Glutamatergic neuron (in vitro differentiated cells): ENCODE measurements at regions not wholly inside any gene's neighbourhood (a gene's known extent, or its start where the extent isn't known, plus 50 kb on each side); places are given as distances from the start of the nearest gene placed in this dataset.

Experiments
- DNase-seq: peaks from one replicate; pipeline ENCODE4 v3.0.0; 2022
- H3K27ac Mint-ChIP-seq: one replicate; pipeline ENCODE4 v1.8.0; 2020; ENCODE audit warnings: mild to moderate bottlenecking, mixed read lengths, inconsistent platforms; ENCODE audit not compliant: unreplicated experiment
- H3K27me3 Mint-ChIP-seq: one replicate; pipeline ENCODE4 v1.8.0; 2020; ENCODE audit warnings: mild to moderate bottlenecking, moderate library complexity, mixed read lengths, inconsistent platforms; ENCODE audit not compliant: unreplicated experiment
- H3K36me3 Mint-ChIP-seq: one replicate; pipeline ENCODE4 v1.8.0; 2020; ENCODE audit warnings: mild to moderate bottlenecking, mixed read lengths, inconsistent platforms; ENCODE audit not compliant: unreplicated experiment
- H3K4me1 Mint-ChIP-seq: one replicate; pipeline ENCODE4 v1.8.0; 2020; ENCODE audit warnings: mild to moderate bottlenecking, low read depth, mixed read lengths, inconsistent platforms; ENCODE audit not compliant: unreplicated experiment
- H3K4me3 Mint-ChIP-seq: one replicate; pipeline ENCODE4 v1.8.0; 2020; ENCODE audit warnings: mild to moderate bottlenecking, mixed read lengths, inconsistent platforms; ENCODE audit not compliant: unreplicated experiment
- H3K9me3 Mint-ChIP-seq: one replicate; pipeline ENCODE4 v1.8.0; 2020; ENCODE audit warnings: mild to moderate bottlenecking, moderate library complexity, mixed read lengths, inconsistent platforms; ENCODE audit not compliant: unreplicated experiment
- TF ChIP-seq, protein P1 (sequence below): fragments of 200-600 bp; sonication (generic); IDR thresholded peaks from one replicate; pipeline ENCODE4 v1.5.0; 2021; ENCODE audit not compliant: partially characterized antibody, unreplicated experiment

DNA sequence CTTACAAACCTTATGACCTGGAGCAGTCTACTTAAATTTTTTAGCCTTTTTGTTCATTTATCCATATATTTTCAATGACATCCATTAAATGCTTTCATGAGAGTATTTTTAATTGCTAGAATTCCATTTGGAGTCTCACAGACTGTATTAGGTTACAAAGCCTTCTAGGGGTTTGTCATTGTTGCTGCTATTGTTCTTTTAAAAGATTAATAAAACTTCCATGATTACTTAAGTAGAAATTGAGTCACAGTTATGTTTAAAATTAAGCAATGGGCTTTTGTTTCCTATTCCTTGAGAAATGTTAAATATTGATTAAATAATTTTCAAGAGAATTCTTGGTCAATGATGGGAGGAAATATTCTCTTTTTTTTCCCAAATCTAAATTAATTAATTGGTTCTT is 1408.4 kb upstream of the RAG2 start:
- DNase-seq = no peak
- TF ChIP-seq, protein P1, sequence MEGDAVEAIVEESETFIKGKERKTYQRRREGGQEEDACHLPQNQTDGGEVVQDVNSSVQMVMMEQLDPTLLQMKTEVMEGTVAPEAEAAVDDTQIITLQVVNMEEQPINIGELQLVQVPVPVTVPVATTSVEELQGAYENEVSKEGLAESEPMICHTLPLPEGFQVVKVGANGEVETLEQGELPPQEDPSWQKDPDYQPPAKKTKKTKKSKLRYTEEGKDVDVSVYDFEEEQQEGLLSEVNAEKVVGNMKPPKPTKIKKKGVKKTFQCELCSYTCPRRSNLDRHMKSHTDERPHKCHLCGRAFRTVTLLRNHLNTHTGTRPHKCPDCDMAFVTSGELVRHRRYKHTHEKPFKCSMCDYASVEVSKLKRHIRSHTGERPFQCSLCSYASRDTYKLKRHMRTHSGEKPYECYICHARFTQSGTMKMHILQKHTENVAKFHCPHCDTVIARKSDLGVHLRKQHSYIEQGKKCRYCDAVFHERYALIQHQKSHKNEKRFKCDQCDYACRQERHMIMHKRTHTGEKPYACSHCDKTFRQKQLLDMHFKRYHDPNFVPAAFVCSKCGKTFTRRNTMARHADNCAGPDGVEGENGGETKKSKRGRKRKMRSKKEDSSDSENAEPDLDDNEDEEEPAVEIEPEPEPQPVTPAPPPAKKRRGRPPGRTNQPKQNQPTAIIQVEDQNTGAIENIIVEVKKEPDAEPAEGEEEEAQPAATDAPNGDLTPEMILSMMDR = no peak
- Mint-ChIP-seq H3K27ac (no peak overlapping the region), H3K36me3 (no peaks in the 10 kb centered on the region), H3K27me3 (no peaks in the 10 kb centered on the region), H3K4me1 (no peaks in the 10 kb centered on the region), H3K4me3 (no peak overlapping the region), H3K9me3 (no peaks in the 10 kb centered on the region)

DNA sequence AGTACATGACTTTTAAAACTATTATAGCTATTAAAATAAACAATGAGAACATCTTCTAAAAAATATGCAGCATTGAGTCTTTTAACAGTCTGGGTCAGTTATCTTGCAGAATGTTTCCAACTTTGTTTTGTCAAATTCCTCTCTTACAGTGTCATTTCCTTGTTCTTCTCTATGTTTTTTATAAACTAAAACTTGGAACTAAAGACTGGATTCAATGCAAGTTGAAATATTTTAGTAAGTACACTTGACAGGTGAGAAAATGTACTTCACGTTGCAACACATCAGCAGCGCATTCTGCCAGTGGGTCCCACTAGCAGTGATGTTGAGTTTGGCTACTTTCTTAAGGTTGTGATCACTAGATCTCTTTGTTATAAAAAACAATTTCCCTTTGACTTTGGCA is 1407.6 kb upstream of the RAG2 start:
- TF ChIP-seq, protein P1 = no peak
- H3K9me3 Mint-ChIP-seq = no peaks in the 10 kb centered on the region
- no peak overlapping the region for H3K4me3 Mint-ChIP-seq
- no peak overlapping the region for H3K27ac Mint-ChIP-seq
- H3K4me1 Mint-ChIP-seq = no peaks in the 10 kb centered on the region
- no peaks in the 10 kb centered on the region for H3K27me3 Mint-ChIP-seq
- no peaks in the 10 kb centered on the region for H3K36me3 Mint-ChIP-seq
- DNase-seq = no peak

DNA sequence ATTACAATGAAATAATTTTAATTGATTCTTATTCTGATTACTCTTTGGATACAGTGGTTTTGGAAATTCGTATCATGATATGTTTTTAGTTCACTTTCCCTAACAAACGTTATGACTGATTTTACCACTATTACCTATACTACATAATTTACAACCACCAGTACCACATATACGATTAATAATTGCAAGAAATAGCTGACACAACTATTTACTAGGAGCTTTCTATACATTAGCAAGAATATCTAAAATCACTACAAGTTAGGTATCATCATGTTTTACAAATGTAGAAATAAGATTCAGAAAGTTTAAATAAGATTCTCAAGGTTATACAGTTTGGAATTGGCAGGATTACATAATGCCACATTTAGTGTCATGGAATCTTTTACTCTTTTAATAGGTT is 1401.1 kb upstream of the RAG2 start:
- H3K4me3 Mint-ChIP-seq = no peak overlapping the region
- no peaks in the 10 kb centered on the region for H3K9me3 Mint-ChIP-seq
- no peaks in the 10 kb centered on the region for H3K4me1 Mint-ChIP-seq
- no peak overlapping the region for H3K27ac Mint-ChIP-seq
- H3K36me3 Mint-ChIP-seq = no peaks in the 10 kb centered on the region
- H3K27me3 Mint-ChIP-seq = no peaks in the 10 kb centered on the region
- TF ChIP-seq, protein P1 = no peak
- DNase-seq = no peak

DNA sequence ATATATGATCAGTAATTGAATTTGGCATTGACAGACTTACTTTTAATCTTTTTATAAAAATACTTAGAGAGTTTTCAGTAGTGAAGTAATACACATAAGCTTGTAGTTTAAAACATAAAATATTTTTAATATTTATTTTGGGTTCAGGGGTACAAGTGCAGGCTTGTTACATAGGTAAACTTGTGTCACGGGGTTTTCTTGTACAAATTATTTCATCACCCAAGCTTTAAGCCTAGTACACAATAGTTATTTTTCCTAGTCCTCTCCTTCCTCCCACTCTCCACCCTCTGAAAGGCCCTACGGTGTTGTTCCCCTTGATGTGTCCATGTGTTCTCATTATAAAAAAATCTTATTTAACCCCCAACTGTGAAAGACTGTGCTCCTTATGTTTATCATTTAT is 1397.8 kb upstream of the RAG2 start:
- H3K27ac Mint-ChIP-seq = no peak overlapping the region
- H3K4me3 Mint-ChIP-seq = no peak overlapping the region
- DNase-seq = no peak
- no peaks in the 10 kb centered on the region for H3K36me3 Mint-ChIP-seq
- TF ChIP-seq, protein P1 = no peak
- no peaks in the 10 kb centered on the region for H3K4me1 Mint-ChIP-seq
- no peaks in the 10 kb centered on the region for H3K27me3 Mint-ChIP-seq
- no peaks in the 10 kb centered on the region for H3K9me3 Mint-ChIP-seq

DNA sequence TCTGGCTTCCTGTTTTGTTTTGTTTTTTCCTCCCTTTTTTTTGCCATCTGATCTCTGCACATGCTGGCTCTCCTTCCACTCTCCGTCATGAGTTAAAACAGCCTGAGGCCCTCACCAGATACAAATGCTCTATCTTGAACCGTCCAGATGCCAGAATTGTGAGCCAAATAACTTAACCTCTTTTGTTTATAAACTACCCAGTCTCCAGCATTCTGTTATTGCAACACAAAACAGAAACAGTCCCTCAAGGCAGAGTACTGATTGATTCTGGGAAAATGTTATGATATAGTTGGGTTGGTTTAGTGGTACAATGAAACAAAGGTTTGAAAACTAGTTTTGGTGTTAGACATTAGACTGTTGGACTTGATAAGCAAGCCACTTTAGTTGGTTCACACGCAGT is 1390.0 kb upstream of the RAG2 start:
- DNase-seq = no peak
- Mint-ChIP-seq H3K9me3 (no peaks in the 10 kb centered on the region), H3K27ac (peak overlapping the region; percentile 36), H3K36me3 (no peaks in the 10 kb centered on the region), H3K4me3 (no peak overlapping the region), H3K27me3 (no peaks in the 10 kb centered on the region), H3K4me1 (peaks cover 4% of the 10 kb centered on the region)
- TF ChIP-seq, protein P1 = no peak
